ENCODE measurements at regions not wholly inside any gene's neighbourhood (a gene's known extent, or its start where the extent isn't known, plus 50 kb on each side); places are given as distances from the start of the nearest gene placed in this dataset.
A peak's percentile ranks its signal among the peaks of the same experiment; 100 is the strongest.
"Not testable (repeated sequence)": the region's sequence is repeated elsewhere in the genome, so short reads cannot be mapped to it uniquely, and the experiment has no call there.

DNA sequence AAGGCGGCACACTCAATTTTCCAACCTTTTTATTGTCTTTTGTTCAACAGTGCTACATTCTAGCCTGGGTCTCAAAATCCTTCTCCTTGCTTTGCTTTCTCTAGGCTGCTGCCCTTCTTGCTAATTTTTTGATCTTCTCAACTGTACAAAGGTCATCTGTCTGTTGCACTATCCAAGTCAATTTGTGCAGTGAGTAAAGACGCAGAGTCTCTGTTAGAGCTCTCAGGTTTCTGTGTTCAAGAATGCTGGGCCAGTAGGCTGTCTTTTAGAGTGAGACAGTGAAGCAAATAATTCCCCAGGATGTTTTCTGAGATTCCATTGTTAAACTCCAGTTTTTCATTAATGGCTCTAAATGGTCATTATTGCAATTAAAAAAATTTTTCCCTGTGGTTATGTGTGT is 255.7 kb upstream of the ACTBL2 start:
- H3K36me3 ChIP-seq (ENCODE audit: control insufficient read depth in 3 of 3, insufficient read depth in 3 of 3, low read length in 3 of 3) = no peaks in the 10 kb centered on the region
- H3K27me3 ChIP-seq (ENCODE audit: control insufficient read depth in 3 of 3, insufficient read depth in 3 of 3, low read length in 3 of 3) = no peaks in the 10 kb centered on the region
- no peaks in the 10 kb centered on the region for H3K4me1 ChIP-seq (ENCODE audit: control insufficient read depth in 3 of 3, insufficient read depth in 3 of 3, low read length in 3 of 3)
- no peaks in the 10 kb centered on the region for H3K9me3 ChIP-seq (ENCODE audit: control insufficient read depth in 3 of 3, low read length in 3 of 3)
- H3K4me3 ChIP-seq (ENCODE audit: low read length in 3 of 3) = no peak overlapping the region
- no peak overlapping the region for H3K27ac ChIP-seq (ENCODE audit: low read depth, low read length)
- no peak overlapping the region for H3K9ac ChIP-seq (ENCODE audit: low read depth in 1 of 3, low read length in 3 of 3)

DNA sequence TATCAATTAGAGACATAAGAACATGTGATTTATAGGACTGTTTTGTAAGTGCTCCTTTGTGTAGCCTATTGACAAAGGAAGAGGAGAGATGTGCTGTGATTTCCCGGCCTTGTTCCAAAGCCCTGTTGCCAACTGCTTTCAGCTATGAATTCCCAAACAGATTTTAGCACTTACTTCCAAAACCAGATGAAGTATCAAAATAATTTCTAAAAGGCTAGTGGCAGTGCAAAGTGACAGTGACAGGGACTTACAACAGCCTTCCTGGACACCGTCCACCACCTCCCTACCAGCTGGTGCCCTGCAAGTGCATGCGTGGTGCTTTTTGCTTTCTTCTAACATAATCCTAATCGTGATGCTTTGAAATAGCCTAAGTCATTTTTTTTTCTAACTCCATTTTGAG is 254.1 kb upstream of the ACTBL2 start:
- no peak overlapping the region for H3K9ac ChIP-seq (ENCODE audit: low read depth in 1 of 3, low read length in 3 of 3)

DNA sequence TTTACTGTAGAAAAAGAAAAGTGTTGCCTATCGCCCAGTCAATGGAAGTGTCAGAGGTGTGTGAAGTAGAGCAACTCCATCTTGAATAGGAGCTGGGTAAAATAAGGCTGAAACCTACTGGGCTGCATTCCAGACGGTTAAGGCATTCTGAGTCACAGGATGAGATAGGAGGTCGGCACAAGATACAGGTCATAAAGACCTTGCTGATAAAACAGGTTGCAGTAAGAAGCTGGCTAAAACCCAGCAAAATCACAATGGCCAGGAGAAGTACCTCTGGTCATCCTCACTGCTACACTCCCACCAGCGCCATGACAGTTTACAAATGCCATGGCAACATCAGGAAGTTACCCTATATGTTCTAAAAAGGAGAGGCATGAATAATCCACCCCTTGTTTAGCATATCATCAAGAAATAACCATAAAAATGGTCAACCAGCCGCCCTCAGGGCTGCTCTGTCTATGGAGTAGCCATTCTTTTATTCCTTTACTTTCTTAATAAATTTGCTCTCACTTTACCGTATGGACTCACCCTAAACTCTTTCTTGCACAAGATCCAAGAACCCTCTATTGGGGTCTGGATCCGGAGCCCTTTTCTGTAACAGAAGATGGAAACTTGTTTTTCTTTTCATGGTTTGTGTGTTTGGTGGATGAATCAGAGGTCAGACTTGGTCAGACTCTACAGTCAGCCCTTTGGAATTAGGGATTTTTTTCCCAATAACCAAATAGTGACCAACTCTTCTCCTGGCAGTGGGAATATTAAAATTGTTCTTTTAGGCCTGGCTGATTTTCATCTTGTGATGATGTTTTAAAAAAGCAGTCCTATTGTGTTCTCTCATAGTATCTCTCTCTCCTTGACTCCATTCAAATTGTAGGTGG is 252.9 kb upstream of the ACTBL2 start:
- H3K27ac ChIP-seq (ENCODE audit: low read depth, low read length) = peak overlapping the region; percentile 45
- not testable (repeated sequence) for H3K36me3 ChIP-seq (ENCODE audit: control insufficient read depth in 3 of 3, insufficient read depth in 3 of 3, low read length in 3 of 3); H3K9ac ChIP-seq (ENCODE audit: low read depth in 1 of 3, low read length in 3 of 3)

More for the DNA sequence above, 254.1 kb upstream of the ACTBL2 start:
- Histone ChIP-seq H3K36me3 (ENCODE audit: control insufficient read depth in 3 of 3, insufficient read depth in 3 of 3, low read length in 3 of 3) (no peaks in the 10 kb centered on the region), H3K9me3 (ENCODE audit: control insufficient read depth in 3 of 3, low read length in 3 of 3) (no peaks in the 10 kb centered on the region), H3K4me1 (ENCODE audit: control insufficient read depth in 3 of 3, insufficient read depth in 3 of 3, low read length in 3 of 3) (no peaks in the 10 kb centered on the region), H3K4me3 (ENCODE audit: low read length in 3 of 3) (no peak overlapping the region), H3K27ac (ENCODE audit: low read depth, low read length) (peak overlapping the region; percentile 45), H3K27me3 (ENCODE audit: control insufficient read depth in 3 of 3, insufficient read depth in 3 of 3, low read length in 3 of 3) (no peaks in the 10 kb centered on the region)

DNA sequence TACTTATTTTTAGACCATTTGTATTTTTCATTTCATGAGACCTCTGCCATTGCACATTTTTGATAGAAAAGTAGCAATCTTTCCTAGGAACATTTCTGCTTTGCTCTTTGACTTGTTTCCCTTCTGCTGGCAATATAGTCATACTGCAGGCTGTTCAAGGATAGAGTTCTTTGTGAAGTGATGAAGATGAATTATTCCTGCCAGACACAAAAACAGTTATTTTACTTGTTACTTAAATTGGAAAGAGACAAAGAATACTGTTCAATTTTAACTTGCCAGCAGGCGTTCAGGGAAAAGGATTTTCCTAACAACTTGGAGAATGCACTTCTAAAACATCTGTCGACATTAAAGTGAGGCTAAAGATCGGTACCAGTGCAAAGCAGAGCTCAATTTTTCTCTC is 251.7 kb upstream of the ACTBL2 start:
- Histone ChIP-seq H3K27ac (ENCODE audit: low read depth, low read length) (no peak overlapping the region), H3K9ac (ENCODE audit: low read depth in 1 of 3, low read length in 3 of 3) (no peak overlapping the region), H3K27me3 (ENCODE audit: control insufficient read depth in 3 of 3, insufficient read depth in 3 of 3, low read length in 3 of 3) (no peaks in the 10 kb centered on the region), H3K4me3 (ENCODE audit: low read length in 3 of 3) (no peak overlapping the region), H3K9me3 (ENCODE audit: control insufficient read depth in 3 of 3, low read length in 3 of 3) (no peaks in the 10 kb centered on the region), H3K36me3 (ENCODE audit: control insufficient read depth in 3 of 3, insufficient read depth in 3 of 3, low read length in 3 of 3) (no peaks in the 10 kb centered on the region), H3K4me1 (ENCODE audit: control insufficient read depth in 3 of 3, insufficient read depth in 3 of 3, low read length in 3 of 3) (no peaks in the 10 kb centered on the region)

More for the DNA sequence above, 252.9 kb upstream of the ACTBL2 start:
- not testable (repeated sequence) for H3K4me1 ChIP-seq (ENCODE audit: control insufficient read depth in 3 of 3, insufficient read depth in 3 of 3, low read length in 3 of 3); H3K27me3 ChIP-seq (ENCODE audit: control insufficient read depth in 3 of 3, insufficient read depth in 3 of 3, low read length in 3 of 3); H3K9me3 ChIP-seq (ENCODE audit: control insufficient read depth in 3 of 3, low read length in 3 of 3); H3K4me3 ChIP-seq (ENCODE audit: low read length in 3 of 3)

DNA sequence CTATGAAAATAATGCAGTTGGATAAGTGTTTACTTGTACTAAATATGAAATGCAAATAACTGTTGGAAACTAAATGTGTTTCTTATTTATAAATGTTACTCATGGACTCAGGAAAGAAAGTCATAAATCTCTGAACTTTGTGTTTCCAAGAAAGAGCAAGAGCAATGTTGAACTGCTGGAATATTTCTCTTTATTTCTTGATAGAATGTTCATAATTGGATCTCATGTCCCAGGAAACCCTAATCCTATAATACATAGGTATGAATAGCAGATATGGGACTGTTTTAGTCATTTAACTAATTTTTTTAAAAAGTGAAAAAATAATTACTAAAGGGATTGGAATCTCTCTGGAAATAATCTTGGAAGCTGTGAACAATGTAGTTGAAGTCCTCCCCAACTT is 245.0 kb upstream of the ACTBL2 start:
- Histone ChIP-seq H3K9ac (ENCODE audit: low read depth in 1 of 3, low read length in 3 of 3) (no peak overlapping the region), H3K27me3 (ENCODE audit: control insufficient read depth in 3 of 3, insufficient read depth in 3 of 3, low read length in 3 of 3) (no peaks in the 10 kb centered on the region), H3K36me3 (ENCODE audit: control insufficient read depth in 3 of 3, insufficient read depth in 3 of 3, low read length in 3 of 3) (no peaks in the 10 kb centered on the region), H3K4me1 (ENCODE audit: control insufficient read depth in 3 of 3, insufficient read depth in 3 of 3, low read length in 3 of 3) (peaks cover 0 to 8% (median 0%) of the 10 kb centered on the region in 3 donors), H3K27ac (ENCODE audit: low read depth, low read length) (no peak overlapping the region), H3K9me3 (ENCODE audit: control insufficient read depth in 3 of 3, low read length in 3 of 3) (peaks cover 0 to 4% (median 0%) of the 10 kb centered on the region in 3 donors), H3K4me3 (ENCODE audit: low read length in 3 of 3) (no peak overlapping the region)

DNA sequence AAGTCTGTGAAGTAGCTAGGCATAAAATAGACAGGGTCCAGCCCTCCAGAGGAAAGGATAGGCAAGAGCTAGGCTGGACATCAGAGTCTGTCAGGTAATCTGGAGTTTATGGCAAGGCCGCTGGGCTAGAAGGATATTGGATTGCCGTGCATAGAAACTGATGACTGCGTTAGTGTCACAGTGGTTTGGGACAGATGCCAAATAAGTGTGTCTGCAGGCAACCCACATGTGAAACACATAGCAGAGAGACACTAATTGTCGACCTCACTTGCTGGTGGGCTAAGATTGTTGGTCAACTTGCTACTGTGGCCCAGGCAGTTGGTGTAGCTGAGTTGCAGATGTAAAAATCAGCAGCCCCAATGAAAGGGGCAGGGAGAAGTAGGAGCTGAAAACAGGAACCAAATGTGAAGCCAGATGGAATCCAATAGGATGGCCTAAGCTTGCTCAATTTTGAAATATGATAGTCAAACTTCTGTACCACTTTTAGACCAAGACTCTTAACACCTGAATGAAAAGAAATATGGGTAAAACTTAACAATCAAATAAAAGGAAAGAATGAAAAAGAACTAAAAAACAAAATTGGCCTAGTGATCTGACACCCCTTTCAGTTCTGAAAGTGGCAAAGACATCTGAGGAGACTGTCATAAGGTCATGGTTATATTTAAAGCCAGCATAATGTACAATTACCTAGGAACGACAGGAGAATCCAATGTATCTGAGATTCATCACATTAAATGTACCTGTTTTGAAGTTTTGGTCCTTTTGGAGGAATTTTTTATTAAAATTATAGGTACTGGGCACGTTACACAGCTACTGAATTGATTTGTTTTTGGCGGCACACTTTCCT is 243.3 kb upstream of the ACTBL2 start:
- Histone ChIP-seq H3K9me3 (ENCODE audit: control insufficient read depth in 3 of 3, low read length in 3 of 3) (peaks cover 0 to 4% (median 0%) of the 10 kb centered on the region in 3 donors), H3K27me3 (ENCODE audit: control insufficient read depth in 3 of 3, insufficient read depth in 3 of 3, low read length in 3 of 3) (no peaks in the 10 kb centered on the region), H3K9ac (ENCODE audit: low read depth in 1 of 3, low read length in 3 of 3) (no peak overlapping the region), H3K27ac (ENCODE audit: low read depth, low read length) (peak overlapping the region; percentile 5), H3K4me1 (ENCODE audit: control insufficient read depth in 3 of 3, insufficient read depth in 3 of 3, low read length in 3 of 3) (peaks cover 0 to 8% (median 0%) of the 10 kb centered on the region in 3 donors), H3K4me3 (ENCODE audit: low read length in 3 of 3) (peak overlapping the region in 1 of 3 donors; percentile 16), H3K36me3 (ENCODE audit: control insufficient read depth in 3 of 3, insufficient read depth in 3 of 3, low read length in 3 of 3) (no peaks in the 10 kb centered on the region)

DNA sequence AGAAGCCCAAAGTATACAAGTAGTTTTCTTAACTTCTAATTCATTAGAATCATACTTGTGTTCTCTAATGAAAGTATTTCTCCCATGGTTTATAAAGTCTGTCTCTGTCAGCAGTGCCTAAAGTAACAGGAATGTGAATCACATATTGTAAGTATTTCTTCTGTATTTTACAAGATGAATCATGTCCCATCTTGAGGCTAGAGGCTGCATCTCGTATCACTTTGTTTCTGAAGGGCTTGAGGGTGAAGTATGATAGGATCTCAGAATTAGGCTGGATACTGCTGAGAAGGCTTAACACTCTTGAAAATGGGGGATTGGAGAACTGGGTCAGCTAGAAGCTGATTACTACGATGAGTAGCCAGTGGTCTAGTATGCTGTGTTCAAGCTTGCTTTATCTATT is 242.2 kb upstream of the ACTBL2 start:
- no peaks in the 10 kb centered on the region for H3K27me3 ChIP-seq (ENCODE audit: control insufficient read depth in 3 of 3, insufficient read depth in 3 of 3, low read length in 3 of 3)
- no peaks in the 10 kb centered on the region for H3K36me3 ChIP-seq (ENCODE audit: control insufficient read depth in 3 of 3, insufficient read depth in 3 of 3, low read length in 3 of 3)
- H3K27ac ChIP-seq (ENCODE audit: low read depth, low read length) = no peak overlapping the region
- H3K9me3 ChIP-seq (ENCODE audit: control insufficient read depth in 3 of 3, low read length in 3 of 3) = peaks cover 0 to 4% (median 0%) of the 10 kb centered on the region in 3 donors
- no peak overlapping the region for H3K9ac ChIP-seq (ENCODE audit: low read depth in 1 of 3, low read length in 3 of 3)
- no peak overlapping the region for H3K4me3 ChIP-seq (ENCODE audit: low read length in 3 of 3)
- peaks cover 0 to 8% (median 0%) of the 10 kb centered on the region in 3 donors for H3K4me1 ChIP-seq (ENCODE audit: control insufficient read depth in 3 of 3, insufficient read depth in 3 of 3, low read length in 3 of 3)

DNA sequence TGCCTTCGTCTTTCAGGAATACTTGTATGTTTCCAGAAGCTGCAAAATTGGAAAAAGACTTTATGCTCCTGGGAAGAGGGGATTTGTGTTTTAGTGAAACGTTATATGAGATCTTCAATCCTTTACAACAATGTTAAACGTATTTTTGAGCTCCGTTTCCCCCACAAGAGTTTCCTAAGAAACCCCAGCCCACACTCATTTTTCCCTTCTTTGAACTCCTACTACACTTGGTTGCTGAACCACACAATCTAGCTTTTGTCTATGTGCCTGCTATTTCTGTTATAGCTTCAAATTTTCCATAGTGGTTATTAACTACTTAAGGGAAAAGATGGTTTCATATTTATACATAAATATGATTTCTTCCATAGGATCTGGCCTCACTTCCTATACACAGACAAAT is 238.6 kb upstream of the ACTBL2 start:
- H3K9me3 ChIP-seq (ENCODE audit: control insufficient read depth in 3 of 3, low read length in 3 of 3) = no peaks in the 10 kb centered on the region
- H3K9ac ChIP-seq (ENCODE audit: low read depth in 1 of 3, low read length in 3 of 3) = no peak overlapping the region
- H3K36me3 ChIP-seq (ENCODE audit: control insufficient read depth in 3 of 3, insufficient read depth in 3 of 3, low read length in 3 of 3) = no peaks in the 10 kb centered on the region

DNA sequence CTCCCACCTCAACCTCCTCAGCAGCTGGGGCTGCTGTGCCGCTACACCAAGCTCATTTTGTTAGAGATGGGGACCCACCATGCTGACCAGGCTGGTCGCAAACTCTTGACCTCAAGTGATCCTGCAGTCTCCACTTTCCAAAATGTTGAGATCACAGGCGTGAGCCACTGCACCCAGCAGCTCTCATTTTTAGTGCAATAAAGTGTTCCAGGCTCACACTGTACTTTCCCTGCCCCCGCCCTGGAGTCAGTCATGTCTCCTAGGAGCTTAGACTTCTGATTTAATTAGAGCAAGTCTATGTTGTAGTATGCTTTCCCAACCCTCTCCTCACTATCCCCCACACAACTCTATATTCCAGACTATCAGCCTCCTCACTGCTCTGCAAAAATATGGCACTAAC is 238.0 kb upstream of the ACTBL2 start:
- Histone ChIP-seq H3K27ac (ENCODE audit: low read depth, low read length) (no peak overlapping the region), H3K4me3 (ENCODE audit: low read length in 3 of 3) (no peak overlapping the region), H3K4me1 (ENCODE audit: control insufficient read depth in 3 of 3, insufficient read depth in 3 of 3, low read length in 3 of 3) (peaks cover 0 to 5% (median 0%) of the 10 kb centered on the region in 3 donors), H3K36me3 (ENCODE audit: control insufficient read depth in 3 of 3, insufficient read depth in 3 of 3, low read length in 3 of 3) (no peaks in the 10 kb centered on the region), H3K9ac (ENCODE audit: low read depth in 1 of 3, low read length in 3 of 3) (no peak overlapping the region), H3K27me3 (ENCODE audit: control insufficient read depth in 3 of 3, insufficient read depth in 3 of 3, low read length in 3 of 3) (no peaks in the 10 kb centered on the region), H3K9me3 (ENCODE audit: control insufficient read depth in 3 of 3, low read length in 3 of 3) (no peaks in the 10 kb centered on the region)

More for the DNA sequence above, 238.6 kb upstream of the ACTBL2 start:
- Histone ChIP-seq H3K27me3 (ENCODE audit: control insufficient read depth in 3 of 3, insufficient read depth in 3 of 3, low read length in 3 of 3) (no peaks in the 10 kb centered on the region), H3K4me1 (ENCODE audit: control insufficient read depth in 3 of 3, insufficient read depth in 3 of 3, low read length in 3 of 3) (peaks cover 0 to 8% (median 0%) of the 10 kb centered on the region in 3 donors), H3K4me3 (ENCODE audit: low read length in 3 of 3) (no peak overlapping the region), H3K27ac (ENCODE audit: low read depth, low read length) (no peak overlapping the region)

DNA sequence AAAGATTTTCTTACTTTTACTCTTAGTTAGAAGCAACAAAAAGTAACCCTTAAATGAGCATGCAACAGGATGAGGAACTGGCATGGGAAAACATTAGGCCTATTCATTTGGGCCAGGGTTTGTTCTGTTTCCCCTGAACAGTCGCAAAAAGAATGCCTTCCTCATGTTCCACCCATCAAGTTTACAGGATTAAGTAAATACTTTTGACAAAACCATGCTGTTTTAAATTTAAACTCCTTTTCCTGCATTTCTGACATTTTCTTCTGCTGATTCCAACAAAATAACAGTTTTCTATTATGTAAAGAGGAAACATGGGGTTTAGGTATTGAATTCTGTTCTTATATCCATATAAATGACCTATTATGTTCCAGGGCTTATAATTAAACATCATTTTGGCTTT is 236.6 kb upstream of the ACTBL2 start:
- H3K27ac ChIP-seq (ENCODE audit: low read depth, low read length) = no peak overlapping the region
- no peak overlapping the region for H3K4me3 ChIP-seq (ENCODE audit: low read length in 3 of 3)
- no peaks in the 10 kb centered on the region for H3K36me3 ChIP-seq (ENCODE audit: control insufficient read depth in 3 of 3, insufficient read depth in 3 of 3, low read length in 3 of 3)
- H3K9me3 ChIP-seq (ENCODE audit: control insufficient read depth in 3 of 3, low read length in 3 of 3) = no peaks in the 10 kb centered on the region
- H3K4me1 ChIP-seq (ENCODE audit: control insufficient read depth in 3 of 3, insufficient read depth in 3 of 3, low read length in 3 of 3) = no peaks in the 10 kb centered on the region
- H3K27me3 ChIP-seq (ENCODE audit: control insufficient read depth in 3 of 3, insufficient read depth in 3 of 3, low read length in 3 of 3) = no peaks in the 10 kb centered on the region
- H3K9ac ChIP-seq (ENCODE audit: low read depth in 1 of 3, low read length in 3 of 3) = no peak overlapping the region

All from skeletal muscle tissue (tissue), 3 donors.